Mammary epithelial cell (primary cell): ENCODE measurements at regions not wholly inside any gene's neighbourhood (a gene's known extent, or its start where the extent isn't known, plus 50 kb on each side); places are given as distances from the start of the nearest gene placed in this dataset.

Experiments used
- CTCF ChIP-seq, 2 donors: IDR thresholded peaks in 1 of 2; conservative IDR thresholded peaks in 1 of 2; 2 replicates each; pipeline ENCODE4 v1.5.1; 2011 to 2012; ENCODE audit warnings: inconsistent platforms in 2 of 2, low read length in 2 of 2, mild to moderate bottlenecking in 2 of 2, control low read depth in 1 of 2, low read depth in 1 of 2; ENCODE audit not compliant: insufficient read depth in 1 of 2; ENCODE audit errors: extremely low read depth in 1 of 2
- EZH2 ChIP-seq: IDR thresholded peaks from 2 replicates; pipeline ENCODE4 v1.6.1; 2012; ENCODE audit warnings: low read length, inconsistent platforms, borderline replicate concordance

- TF ChIP-seq CTCF (conservative IDR thresholded peaks at IDR 0.05 in 1 of 2, IDR thresholded peaks at IDR 0.05 in 1 of 2; ENCODE audit: extremely low read depth in 1 of 2, insufficient read depth in 1 of 2, low read depth in 1 of 2, low read length in 2 of 2) (no peak), EZH2 (no peak)
Measured at GRCh38 chr2:15805772-15806171, 134.6 kb upstream of the MYCN start.
